Neural cell (in vitro differentiated cells): ENCODE measurements at regions not wholly inside any gene's neighbourhood (a gene's known extent, or its start where the extent isn't known, plus 50 kb on each side); places are given as distances from the start of the nearest gene placed in this dataset.

ENCODE experiments used
- H2AFZ ChIP-seq: fragments of 200-600, 300-800 bp; sonication (generic), shearing (Covaris generic); 2 replicates; pipeline ENCODE4 v1.6.0; 2014; ENCODE audit warnings: low read depth, mild to moderate bottlenecking, antibody characterized with exemption, low read length, moderate library complexity
- H3F3A ChIP-seq: fragments of 200-600 bp; shearing (Covaris generic); 2 replicates; pipeline ENCODE4 v1.6.1; 2016; ENCODE audit warnings: mild to moderate bottlenecking, moderate library complexity, mixed read lengths, antibody characterized with exemption, low read length; ENCODE audit not compliant: insufficient read depth, poor library complexity, severe bottlenecking
- H3K27ac ChIP-seq: fragments of 200-600, 300-800 bp; sonication (generic), shearing (Covaris generic); 2 replicates; pipeline ENCODE4 v1.5.1; 2014; ENCODE audit warnings: mild to moderate bottlenecking, low read length, moderate library complexity
- H3K27me3 ChIP-seq: fragments of 300-800, 200-600 bp; sonication (generic), shearing (Covaris generic); 2 replicates; pipeline ENCODE4 v1.6.0; 2014; ENCODE audit warnings: mild to moderate bottlenecking, low read depth, low read length, moderate library complexity; ENCODE audit not compliant: insufficient read depth
- H3K36me3 ChIP-seq: fragments of 300-800, 200-600 bp; sonication (generic), shearing (Covaris generic); 2 replicates; pipeline ENCODE4 v1.5.1; 2014; ENCODE audit warnings: mild to moderate bottlenecking, antibody characterized with exemption, low read length, moderate library complexity; ENCODE audit not compliant: insufficient read depth
- H3K4me2 ChIP-seq: fragments of 300-800, 200-600 bp; sonication (generic), shearing (Covaris generic); 2 replicates; pipeline ENCODE4 v1.6.0; 2014; ENCODE audit warnings: mild to moderate bottlenecking, low read length
- H3K4me3 ChIP-seq: fragments of 300-800, 200-600 bp; sonication (generic), shearing (Covaris generic); 2 replicates; pipeline ENCODE4 v1.5.1; 2014; ENCODE audit warnings: mild to moderate bottlenecking, low read length, moderate library complexity
- H3K79me2 ChIP-seq: fragments of 200-600 bp; shearing (Covaris generic); replicated peaks from 2 replicates; pipeline ENCODE4 v1.6.0; 2014; ENCODE audit warnings: mild to moderate bottlenecking, low read length, moderate library complexity; ENCODE audit not compliant: insufficient read depth
- H3K9ac ChIP-seq: fragments of 300-800, 200-600 bp; sonication (generic), shearing (Covaris generic); 2 replicates; pipeline ENCODE4 v1.6.1; 2016; ENCODE audit warnings: mild to moderate bottlenecking, low read length, mixed read lengths
- H3K9me2 ChIP-seq: fragments of 200-600 bp; shearing (Covaris generic); 2 replicates; pipeline ENCODE4 v1.6.1; 2016; ENCODE audit warnings: mild to moderate bottlenecking, low read length, mixed read lengths; ENCODE audit not compliant: insufficient read depth
- H3K9me3 ChIP-seq: fragments of 200-600, 300-800 bp; sonication (generic), shearing (Covaris generic); 2 replicates; pipeline ENCODE4 v1.6.1; 2016; ENCODE audit warnings: mild to moderate bottlenecking, mixed run types, low read length, moderate library complexity, mixed read lengths
- H4K20me1 ChIP-seq: fragments of 200-600 bp; shearing (Covaris generic); 2 replicates; pipeline ENCODE4 v1.6.1; 2016; ENCODE audit warnings: mild to moderate bottlenecking, mixed run types; ENCODE audit not compliant: insufficient read depth
- CTCF ChIP-seq: fragments of 450-650 bp; IDR thresholded peaks from 2 replicates; pipeline ENCODE4 v1.5.1; 2014; ENCODE audit warnings: antibody characterized with exemption, mild to moderate bottlenecking, moderate library complexity; ENCODE audit not compliant: poor library complexity, severe bottlenecking
- EP300 ChIP-seq: fragments of 450-650 bp; conservative IDR thresholded peaks from 2 replicates; pipeline ENCODE4 v1.6.1; 2014; ENCODE audit warnings: antibody characterized with exemption, mild to moderate bottlenecking, moderate library complexity; ENCODE audit not compliant: poor library complexity, severe bottlenecking
- EZH2 ChIP-seq: fragments of 200-600, 300-800 bp; shearing (Covaris generic), sonication (generic); IDR thresholded peaks from 2 replicates; pipeline ENCODE4 v1.6.1; 2014; ENCODE audit warnings: antibody characterized with exemption, low read length, borderline replicate concordance, mild to moderate bottlenecking; ENCODE audit not compliant: insufficient read depth, poor library complexity, severe bottlenecking
- MXI1 ChIP-seq: fragments of 450-650 bp; conservative IDR thresholded peaks from 2 replicates; pipeline ENCODE4 v1.6.1; 2014; ENCODE audit warnings: antibody characterized with exemption, mild to moderate bottlenecking; ENCODE audit not compliant: poor library complexity, severe bottlenecking
- POLR2AphosphoS5 ChIP-seq: IDR thresholded peaks from 2 replicates; pipeline ENCODE4 v1.6.1; 2012
- RAD21 ChIP-seq: fragments of 450-650 bp; conservative IDR thresholded peaks from 2 replicates; pipeline ENCODE4 v1.6.1; 2014; ENCODE audit warnings: antibody characterized with exemption, mild to moderate bottlenecking, moderate library complexity
- REST ChIP-seq: IDR thresholded peaks from 2 replicates; pipeline ENCODE4 v1.6.1; 2012; ENCODE audit warnings: borderline replicate concordance
- SMC3 ChIP-seq: fragments of 450-650 bp; conservative IDR thresholded peaks from 2 replicates; pipeline ENCODE4 v1.6.1; 2014; ENCODE audit warnings: antibody characterized with exemption, mild to moderate bottlenecking, moderate library complexity; ENCODE audit not compliant: poor library complexity
- TAF1 ChIP-seq: IDR thresholded peaks from 2 replicates; pipeline ENCODE4 v1.6.1; 2012; ENCODE audit warnings: low read depth

- Histone ChIP-seq H3F3A (no peaks in the 10 kb centered on the region), H3K36me3 (no peaks in the 10 kb centered on the region), H3K9ac (no peak overlapping the region), H3K27me3 (no peaks in the 10 kb centered on the region), H3K4me2 (no peak overlapping the region), H3K9me3 (no peaks in the 10 kb centered on the region), H3K9me2 (no peaks in the 10 kb centered on the region), H3K79me2 (no peaks in the 10 kb centered on the region), H2AFZ (no peak overlapping the region), H4K20me1 (no peaks in the 10 kb centered on the region), H3K4me3 (no peak overlapping the region), H3K27ac (no peak overlapping the region)
- TF ChIP-seq EZH2: no peak
- TF ChIP-seq REST: no peak
- TF ChIP-seq MXI1: no peak
- no peak for TF ChIP-seq TAF1
- no peak for TF ChIP-seq SMC3
- no peak for TF ChIP-seq RAD21
- TF ChIP-seq POLR2AphosphoS5: no peak
- TF ChIP-seq EP300: no peak
- TF ChIP-seq CTCF: no peak
Observed at GRCh38 chr2:150866431-150866830, 379.0 kb upstream of the RND3 start.

- TF ChIP-seq CTCF: no peak
- TF ChIP-seq RAD21: no peak
- TF ChIP-seq SMC3: no peak
- TF ChIP-seq EZH2: no peak
- no peak for TF ChIP-seq TAF1
- no peak for TF ChIP-seq MXI1
- no peak for TF ChIP-seq POLR2AphosphoS5
- no peak for TF ChIP-seq REST
- no peak for TF ChIP-seq EP300
- Histone ChIP-seq H2AFZ (no peak overlapping the region), H3F3A (no peaks in the 10 kb centered on the region), H3K27ac (no peak overlapping the region), H4K20me1 (no peaks in the 10 kb centered on the region), H3K4me2 (no peak overlapping the region), H3K4me3 (no peak overlapping the region), H3K9ac (no peak overlapping the region), H3K36me3 (no peaks in the 10 kb centered on the region), H3K9me2 (no peaks in the 10 kb centered on the region), H3K27me3 (no peaks in the 10 kb centered on the region), H3K79me2 (no peaks in the 10 kb centered on the region), H3K9me3 (no peaks in the 10 kb centered on the region)
Observed at GRCh38 chr2:150863691-150864090, 376.2 kb upstream of the RND3 start.
